Right lobe of liver (tissue), 6 donors: ENCODE measurements at regions not wholly inside any gene's neighbourhood (a gene's known extent, or its start where the extent isn't known, plus 50 kb on each side); places are given as distances from the start of the nearest gene placed in this dataset.

Experiments used
- ATAC-seq, 4 donors: fragments of 200-7000 bp; cut with Tn5 transposase; one replicate each; pipeline ENCODE4 v1.9.1; 2020; ENCODE audit warnings: mild to moderate bottlenecking in 4 of 4, moderate library complexity in 4 of 4
- DNase-seq, 3 donors: peaks; one replicate each; pipeline ENCODE4 v3.0.0-alpha.2; 2020
- H3K27ac ChIP-seq, 3 donors: fragments of 200-600 bp; one replicate each; pipeline ENCODE4 v1.8.0; 2022
- H3K27me3 ChIP-seq, 2 donors: fragments of 200-600 bp; one replicate each; pipeline ENCODE4 v1.8.0; 2022
- H3K36me3 ChIP-seq, 4 donors: fragments of 200-600 bp; sonication (generic) in 1 of 4; one replicate each; pipeline versions ENCODE4 v1.5.1 to v1.8.0; 2017 to 2022; ENCODE audit warnings: control low read depth in 1 of 4
- H3K4me1 ChIP-seq, 4 donors: fragments of 200-600 bp; sonication (generic) in 1 of 4; one replicate each; pipeline versions ENCODE4 v1.5.1 to v1.8.0; 2017 to 2022; ENCODE audit warnings: control low read depth in 1 of 4
- H3K4me3 ChIP-seq, 3 donors: fragments of 200-600 bp; one replicate each; pipeline ENCODE4 v1.8.0; 2022
- H3K9me3 ChIP-seq, 4 donors: fragments of 200-600 bp; sonication (generic) in 1 of 4; one replicate each; pipeline versions ENCODE4 v1.5.1 to v1.8.0; 2017 to 2022; ENCODE audit warnings: control low read depth in 1 of 4
- CTCF ChIP-seq, 4 donors: fragments of 200-600 bp in 3 of 4; fragments of 450-650 bp in 1 of 4; IDR thresholded peaks; one replicate each; pipeline versions ENCODE4 v1.5.1 to v1.8.0; 2016 to 2022; ENCODE audit warnings: antibody characterized with exemption in 4 of 4, mild to moderate bottlenecking in 2 of 4
- POLR2A ChIP-seq: fragments of 450-650 bp; IDR thresholded peaks from one replicate; pipeline ENCODE4 v1.6.1; 2017; ENCODE audit warnings: antibody characterized with exemption, mild to moderate bottlenecking
- WGBS: methylation state at CpG from one replicate; pipeline ENCODE4 v1.1.6; 2018; ENCODE audit warnings: low coverage, low lambda C conversion rate; ENCODE audit not compliant: insufficient coverage; ENCODE audit errors: missing lambda C conversion rate; 5-methylcytosine and 5-hydroxymethylcytosine counted together
- intact Hi-C, 2 donors: fragments of 100-400 bp; cut with DNase I; formaldehyde crosslinking; loops; one replicate each; pipeline versions ENCODE4 v1.11.2 to v1.14.1; 2022
- donor health status: DM: no; HTN: yes; CAD: no.
- donor health status: DM: no; HTN: no; CAD: no.
- donor health status: DM: no; HTN: no; CAD: no.
- donor health status: DM: no; HTN: yes; CAD: no.
- donor health status: DM: no; HTN: yes; CAD: no.

GRCh38 chr5:3210531-3210930 lies 385.1 kb upstream of the IRX1 start:
- Histone ChIP-seq H3K4me1 (no peaks in the 10 kb centered on the region), H3K4me3 (no peak overlapping the region), H3K27me3 (no peaks in the 10 kb centered on the region), H3K36me3 (no peaks in the 10 kb centered on the region), H3K9me3 (no peaks in the 10 kb centered on the region), H3K27ac (no peak overlapping the region)
- no peak for ATAC-seq
- intact Hi-C loops: no loop called here
- WGBS: 74% methylated on average over 5 of the region's 9 CpGs
- TF ChIP-seq POLR2A (no peak), CTCF (IDR thresholded peaks at IDR 0.05) (no peak)
- DNase-seq: no peak

GRCh38 chr5:3209918-3210317 lies 385.7 kb upstream of the IRX1 start:
- no peak for ATAC-seq
- intact Hi-C loops: no loop called here
- TF ChIP-seq POLR2A (no peak), CTCF (IDR thresholded peaks at IDR 0.05) (no peak)
- Histone ChIP-seq H3K27me3 (no peaks in the 10 kb centered on the region), H3K4me3 (no peak overlapping the region), H3K9me3 (no peaks in the 10 kb centered on the region), H3K27ac (no peak overlapping the region), H3K36me3 (no peaks in the 10 kb centered on the region), H3K4me1 (no peaks in the 10 kb centered on the region)
- 57% methylated on average over 5 of the region's 5 CpGs for WGBS
- DNase-seq: no peak

- H3K27me3 ChIP-seq: no peaks in the 10 kb centered on the region
- 61% methylated on average over 13 of the region's 13 CpGs for WGBS
- H3K4me3 ChIP-seq: no peak overlapping the region
- no peaks in the 10 kb centered on the region for H3K36me3 ChIP-seq
- no peaks in the 10 kb centered on the region for H3K9me3 ChIP-seq
- TF ChIP-seq POLR2A: no peak
- no peak for TF ChIP-seq CTCF (IDR thresholded peaks at IDR 0.05)
- no peaks in the 10 kb centered on the region for H3K4me1 ChIP-seq
- no peak for ATAC-seq
- intact Hi-C loops: no loop called here
- H3K27ac ChIP-seq: no peak overlapping the region
- DNase-seq: no peak
Measured at GRCh38 chr5:3202570-3202969, 393.1 kb upstream of the IRX1 start.

- no peaks in the 10 kb centered on the region for H3K9me3 ChIP-seq
- TF ChIP-seq POLR2A (no peak), CTCF (IDR thresholded peaks at IDR 0.05) (no peak)
- H3K36me3 ChIP-seq: no peaks in the 10 kb centered on the region
- no peak overlapping the region for H3K4me3 ChIP-seq
- no peak overlapping the region for H3K27ac ChIP-seq
- H3K27me3 ChIP-seq: no peaks in the 10 kb centered on the region
- intact Hi-C loops: no loop called here
- no CpG with 5 or more reads among the region's 6 CpGs for WGBS
- DNase-seq (no peak), ATAC-seq (no peak)
- no peaks in the 10 kb centered on the region for H3K4me1 ChIP-seq
Measured at GRCh38 chr5:3201941-3202340, 393.7 kb upstream of the IRX1 start.

GRCh38 chr5:3201121-3201520 lies 394.5 kb upstream of the IRX1 start:
- no peak for ATAC-seq
- WGBS: 72% methylated on average over 7 of the region's 8 CpGs

More at GRCh38 chr5:3201121-3201520, 394.5 kb upstream of the IRX1 start:
- H3K27ac ChIP-seq: no peak overlapping the region
- H3K27me3 ChIP-seq: no peaks in the 10 kb centered on the region
- intact Hi-C loops: no loop called here
- no peak overlapping the region for H3K4me3 ChIP-seq
- no peak for DNase-seq
- H3K36me3 ChIP-seq: no peaks in the 10 kb centered on the region
- TF ChIP-seq CTCF (IDR thresholded peaks at IDR 0.05) (no peak), POLR2A (no peak)
- H3K4me1 ChIP-seq: no peaks in the 10 kb centered on the region
- no peaks in the 10 kb centered on the region for H3K9me3 ChIP-seq
